Large intestine (tissue), 3 donors: ENCODE measurements at regions not wholly inside any gene's neighbourhood (a gene's known extent, or its start where the extent isn't known, plus 50 kb on each side); places are given as distances from the start of the nearest gene placed in this dataset.
"Not testable (repeated sequence)": the region's sequence is repeated elsewhere in the genome, so short reads cannot be mapped to it uniquely, and the experiment has no call there.

Experiments used
- DNase-seq, 2 donors: peaks; one replicate each; pipeline versions ENCODE4 v3.0.0 to v3.0.0-alpha.2; 2013
- H3K27ac ChIP-seq: one replicate; pipeline ENCODE4 v1.5.1; 2013; ENCODE audit warnings: low read length
- H3K27me3 ChIP-seq: 2 replicates; pipeline ENCODE4 v1.6.1; 2013; ENCODE audit warnings: low read length; ENCODE audit not compliant: control insufficient read depth, insufficient read depth
- H3K36me3 ChIP-seq: 2 replicates; pipeline ENCODE4 v1.6.1; 2013; ENCODE audit warnings: low read length; ENCODE audit not compliant: control insufficient read depth, insufficient read depth
- H3K4me1 ChIP-seq: one replicate; pipeline ENCODE4 v1.6.1; 2013; ENCODE audit warnings: low read length; ENCODE audit not compliant: control insufficient read depth, insufficient read depth
- H3K4me3 ChIP-seq: one replicate; pipeline ENCODE4 v1.5.1; 2013; ENCODE audit warnings: low read length
- H3K9me3 ChIP-seq: one replicate; pipeline ENCODE4 v1.6.1; 2013; ENCODE audit warnings: mild to moderate bottlenecking, low read depth, low read length, moderate library complexity; ENCODE audit not compliant: control insufficient read depth
- WGBS: methylation state at CpG from one replicate; pipeline ENCODE4 v1.1.5; 2013; ENCODE audit warnings: low lambda C conversion rate; ENCODE audit not compliant: insufficient coverage; 5-methylcytosine and 5-hydroxymethylcytosine counted together

DNA sequence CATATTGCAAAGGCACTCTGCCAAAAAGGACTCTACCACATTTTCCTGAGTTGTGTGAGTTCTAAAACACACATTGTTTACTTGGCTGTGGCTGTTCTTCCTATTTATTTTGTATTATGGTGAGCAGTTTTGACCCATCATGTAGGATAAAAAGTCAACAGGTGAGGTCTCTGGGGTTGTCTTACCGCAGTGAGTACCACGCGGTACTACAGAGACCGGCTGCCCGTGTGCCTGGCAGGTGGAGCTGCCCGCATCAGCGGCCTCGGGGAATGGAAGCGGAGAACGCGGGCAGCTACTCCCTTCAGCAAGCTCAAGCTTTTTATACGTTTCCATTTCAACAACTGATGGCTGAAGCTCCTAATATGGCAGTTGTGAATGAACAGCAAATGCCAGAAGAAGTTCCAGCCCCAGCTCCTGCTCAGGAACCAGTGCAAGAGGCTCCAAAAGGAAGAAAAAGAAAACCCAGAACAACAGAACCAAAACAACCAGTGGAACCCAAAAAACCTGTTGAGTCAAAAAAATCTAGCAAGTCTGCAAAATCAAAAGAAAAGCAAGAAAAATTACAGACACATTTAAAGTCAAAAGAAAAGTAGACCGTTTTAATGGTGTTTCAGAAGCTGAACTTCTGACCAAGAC lies 155.3 kb upstream of the RASSF8 start:
- not testable (repeated sequence) for H3K4me3 ChIP-seq, H3K4me1 ChIP-seq, DNase-seq, H3K9me3 ChIP-seq, H3K27ac ChIP-seq, H3K36me3 ChIP-seq, H3K27me3 ChIP-seq
- WGBS, result 80% methylated on average over 1 of the region's 13 CpGs

DNA sequence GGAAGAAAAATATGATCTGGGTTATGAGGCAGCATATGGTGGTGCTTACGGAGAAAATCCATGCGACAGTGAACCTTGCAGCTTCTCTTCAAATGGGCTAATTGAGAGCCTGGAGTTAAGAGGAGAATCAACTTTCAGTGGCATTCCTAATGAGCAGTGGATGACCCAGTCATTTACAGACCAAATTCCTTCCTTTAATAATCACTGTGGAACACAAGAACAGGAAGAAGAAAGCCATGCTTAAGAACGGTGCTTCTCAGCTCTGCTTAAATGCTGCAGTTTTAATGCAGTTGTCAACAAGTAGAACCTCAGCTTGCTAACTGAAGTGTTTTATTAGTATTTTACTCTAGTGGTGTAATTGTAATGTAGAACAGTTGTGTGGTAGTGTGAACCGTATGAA lies 154.2 kb upstream of the RASSF8 start:
- not testable (repeated sequence) for H3K27ac ChIP-seq, DNase-seq, H3K36me3 ChIP-seq, H3K4me3 ChIP-seq, H3K9me3 ChIP-seq, H3K4me1 ChIP-seq, H3K27me3 ChIP-seq
- WGBS, result no CpG with 5 or more reads among the region's 4 CpGs

DNA sequence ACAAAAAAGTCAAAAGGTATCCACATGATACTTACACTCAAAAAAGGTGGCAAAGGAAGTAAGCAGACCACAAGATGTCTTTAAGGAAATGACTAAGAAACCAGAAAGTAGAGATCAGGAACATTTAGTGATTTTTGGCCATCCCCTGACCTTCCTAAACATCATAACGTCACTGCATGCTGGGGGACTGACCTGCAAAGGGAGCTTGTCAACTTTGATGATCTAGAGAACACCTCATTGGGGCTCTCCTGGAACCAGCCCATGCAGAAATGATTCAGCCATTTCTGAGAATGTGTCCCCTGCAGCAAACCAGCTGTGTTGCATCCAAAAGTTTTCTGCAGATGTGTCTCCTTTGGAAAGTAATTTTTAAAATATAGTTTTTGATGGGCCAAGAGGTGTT lies 152.2 kb upstream of the RASSF8 start:
- no peak for DNase-seq
- WGBS, result no CpG with 5 or more reads among the region's 1 CpG
- Histone ChIP-seq H3K4me1 (no peaks in the 10 kb centered on the region), H3K4me3 (no peak overlapping the region), H3K9me3 (no peaks in the 10 kb centered on the region), H3K27me3 (no peaks in the 10 kb centered on the region), H3K27ac (no peak overlapping the region), H3K36me3 (no peaks in the 10 kb centered on the region)

DNA sequence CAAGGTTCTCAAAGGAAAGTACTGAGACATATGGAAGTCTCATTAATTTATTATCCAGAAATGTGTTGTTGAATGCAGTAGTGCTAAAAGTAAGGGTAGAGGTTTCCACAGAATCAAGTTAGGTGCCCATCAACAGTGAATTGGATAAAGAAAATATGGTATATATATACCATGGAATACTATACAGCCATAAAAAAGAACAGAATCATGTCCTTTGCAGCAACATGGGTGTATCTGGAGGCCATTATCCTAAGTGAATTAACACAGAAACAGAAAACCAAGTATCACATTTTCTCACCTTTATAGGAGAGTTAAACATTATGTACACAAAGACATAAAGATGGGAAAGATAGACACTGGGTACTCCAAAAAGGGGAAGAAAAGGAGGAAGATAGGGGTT lies 149.9 kb upstream of the RASSF8 start:
- Histone ChIP-seq H3K27me3 (no peaks in the 10 kb centered on the region), H3K4me3 (no peak overlapping the region), H3K27ac (no peak overlapping the region), H3K9me3 (no peaks in the 10 kb centered on the region), H3K4me1 (no peaks in the 10 kb centered on the region), H3K36me3 (no peaks in the 10 kb centered on the region)
- DNase-seq, result no peak

DNA sequence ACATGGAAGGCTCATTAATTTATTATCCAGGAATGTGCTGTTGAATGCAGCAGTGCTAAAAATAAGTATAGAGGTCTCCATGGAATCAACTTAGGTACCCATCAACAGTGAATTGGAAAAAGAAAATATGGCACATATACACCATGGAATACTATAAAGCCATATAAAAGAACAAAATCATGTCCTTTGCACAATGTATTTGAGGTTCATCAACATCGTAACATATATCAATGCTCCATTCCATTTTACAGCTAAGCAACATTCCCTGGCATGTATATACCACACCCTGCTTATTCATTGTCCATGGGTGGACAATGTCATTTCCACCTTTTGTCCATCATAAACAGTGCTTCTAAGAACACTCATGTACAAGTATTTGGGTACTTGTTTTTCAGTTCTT lies 147.8 kb upstream of the RASSF8 start:
- no peaks in the 10 kb centered on the region for H3K9me3 ChIP-seq
- WGBS, result no CpG with 5 or more reads among the region's 1 CpG
- H3K36me3 ChIP-seq, result no peaks in the 10 kb centered on the region
- H3K27me3 ChIP-seq, result no peaks in the 10 kb centered on the region
- no peak overlapping the region for H3K4me3 ChIP-seq
- H3K4me1 ChIP-seq, result no peaks in the 10 kb centered on the region
- no peak overlapping the region for H3K27ac ChIP-seq
- no peak for DNase-seq

DNA sequence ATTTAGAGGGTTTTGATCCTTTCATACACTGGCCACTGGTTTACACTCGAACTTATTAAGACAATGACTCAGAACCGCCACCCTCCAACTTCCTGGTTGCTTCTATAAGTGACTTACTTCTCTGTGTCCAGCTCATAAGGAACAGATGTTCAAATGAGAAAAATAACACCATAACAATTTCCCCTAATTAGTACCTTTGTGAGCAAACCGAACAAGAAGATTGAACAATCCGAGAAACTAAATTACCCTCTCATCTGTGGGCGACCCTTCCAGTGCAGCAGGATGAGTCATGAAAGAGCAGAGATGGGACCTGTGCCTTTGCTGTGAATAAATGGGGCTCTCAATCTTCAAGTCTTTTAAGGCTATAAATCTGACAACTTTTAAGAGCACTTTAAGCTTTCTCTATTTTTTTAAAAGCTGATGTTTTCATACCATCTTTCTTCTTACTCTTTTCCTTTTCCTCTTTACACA lies 146.8 kb upstream of the RASSF8 start:
- DNase-seq, result no peak

DNA sequence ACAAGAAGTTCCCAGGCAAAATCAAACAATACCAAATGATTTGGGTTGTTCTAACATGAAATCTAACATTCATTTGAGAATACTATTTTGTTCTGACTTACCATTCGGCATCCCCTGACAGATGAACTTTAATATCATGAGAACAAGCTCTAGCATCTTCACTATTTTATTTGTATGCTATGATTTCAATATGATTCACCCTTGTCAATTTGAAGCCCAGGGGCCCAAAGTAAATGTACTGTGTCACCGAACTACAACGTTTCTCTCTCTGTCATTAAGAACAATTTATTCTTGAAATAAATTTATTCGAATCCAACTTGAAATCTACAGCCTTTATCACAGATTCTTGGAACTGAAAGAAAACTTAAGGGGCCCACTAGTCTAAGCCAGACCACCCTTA lies 146.2 kb upstream of the RASSF8 start:
- 100% methylated on average over 2 of the region's 4 CpGs for WGBS
- no peak overlapping the region for H3K27ac ChIP-seq
- H3K9me3 ChIP-seq, result no peaks in the 10 kb centered on the region
- no peaks in the 10 kb centered on the region for H3K36me3 ChIP-seq
- no peak overlapping the region for H3K4me3 ChIP-seq
- DNase-seq, result no peak
- H3K4me1 ChIP-seq, result no peaks in the 10 kb centered on the region
- no peaks in the 10 kb centered on the region for H3K27me3 ChIP-seq

More for the DNA sequence above, 146.8 kb upstream of the RASSF8 start:
- Histone ChIP-seq H3K36me3 (no peaks in the 10 kb centered on the region), H3K9me3 (no peaks in the 10 kb centered on the region), H3K27me3 (no peaks in the 10 kb centered on the region), H3K4me3 (no peak overlapping the region), H3K27ac (no peak overlapping the region), H3K4me1 (no peaks in the 10 kb centered on the region)
- 81% methylated on average over 3 of the region's 5 CpGs for WGBS

DNA sequence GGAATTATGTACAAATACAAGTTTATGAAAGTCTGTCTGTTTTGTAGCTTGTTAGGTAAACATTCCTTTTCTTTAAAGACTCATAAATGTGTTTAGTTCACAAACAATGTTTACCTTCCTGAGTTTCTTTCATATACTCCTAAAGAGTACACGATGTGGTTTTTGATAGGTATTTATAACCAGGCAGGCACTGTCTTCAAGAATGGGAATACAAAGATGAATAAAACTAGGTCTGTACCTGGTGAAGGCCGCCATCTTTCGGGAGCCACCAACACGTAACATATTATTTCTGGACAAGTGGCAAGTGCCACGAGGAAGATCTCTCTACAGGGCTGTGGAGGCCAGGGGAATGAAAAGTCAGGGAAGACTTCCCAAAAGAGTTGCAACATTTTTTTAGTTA lies 144.6 kb upstream of the RASSF8 start:
- no peaks in the 10 kb centered on the region for H3K9me3 ChIP-seq
- 100% methylated on average over 3 of the region's 5 CpGs for WGBS
- DNase-seq, result no peak

DNA sequence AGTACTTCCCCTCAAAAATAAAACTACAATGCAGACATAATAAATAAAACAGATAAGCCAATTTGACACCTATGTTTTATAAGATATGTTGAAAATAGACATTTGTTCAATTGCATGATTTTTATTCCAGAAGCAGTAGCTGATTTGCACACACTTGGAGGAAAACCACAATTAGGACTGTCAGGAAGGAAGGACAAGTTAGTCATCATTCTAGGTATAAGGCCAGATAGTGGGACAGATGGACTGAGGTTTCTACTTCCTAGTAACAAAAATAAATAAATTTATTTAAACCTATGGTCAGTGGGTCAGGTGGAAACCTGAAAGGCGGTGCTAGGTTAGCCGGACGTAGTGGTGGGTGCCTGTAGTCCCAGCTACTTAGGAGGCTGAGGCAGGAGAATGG lies 141.8 kb upstream of the RASSF8 start:
- no peak overlapping the region for H3K27ac ChIP-seq
- H3K4me3 ChIP-seq, result no peak overlapping the region
- H3K9me3 ChIP-seq, result no peaks in the 10 kb centered on the region
- no CpG with 5 or more reads among the region's 3 CpGs for WGBS
- no peak for DNase-seq
- H3K36me3 ChIP-seq, result no peaks in the 10 kb centered on the region
- H3K4me1 ChIP-seq, result no peaks in the 10 kb centered on the region
- no peaks in the 10 kb centered on the region for H3K27me3 ChIP-seq

More for the DNA sequence above, 144.6 kb upstream of the RASSF8 start:
- no peak overlapping the region for H3K4me3 ChIP-seq
- H3K36me3 ChIP-seq, result no peaks in the 10 kb centered on the region
- H3K4me1 ChIP-seq, result no peaks in the 10 kb centered on the region
- H3K27ac ChIP-seq, result no peak overlapping the region
- H3K27me3 ChIP-seq, result no peaks in the 10 kb centered on the region

DNA sequence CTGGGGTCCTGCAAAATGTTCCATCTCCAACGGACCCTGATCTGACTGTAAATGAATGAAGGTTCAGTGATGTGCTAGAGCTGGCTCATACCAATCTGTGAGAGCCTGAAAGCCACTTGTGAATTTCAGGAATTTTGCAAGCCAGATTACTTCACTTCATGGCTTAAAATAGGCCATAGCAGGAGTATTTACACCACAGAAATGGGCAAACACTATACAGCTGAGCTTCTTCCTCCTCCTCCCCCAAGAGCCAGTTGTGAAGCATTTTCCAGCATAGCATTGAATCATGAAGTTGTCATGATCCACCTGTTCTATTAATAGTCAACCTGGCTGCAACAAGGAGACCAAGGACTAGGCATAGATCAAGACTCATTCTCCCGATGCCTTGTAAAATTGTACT lies 141.3 kb upstream of the RASSF8 start:
- WGBS, result no CpG with 5 or more reads among the region's 2 CpGs
- DNase-seq, result no peak
- H3K4me1 ChIP-seq, result no peaks in the 10 kb centered on the region
- no peaks in the 10 kb centered on the region for H3K27me3 ChIP-seq
- H3K9me3 ChIP-seq, result no peaks in the 10 kb centered on the region
- H3K27ac ChIP-seq, result no peak overlapping the region
- no peak overlapping the region for H3K4me3 ChIP-seq
- no peaks in the 10 kb centered on the region for H3K36me3 ChIP-seq

DNA sequence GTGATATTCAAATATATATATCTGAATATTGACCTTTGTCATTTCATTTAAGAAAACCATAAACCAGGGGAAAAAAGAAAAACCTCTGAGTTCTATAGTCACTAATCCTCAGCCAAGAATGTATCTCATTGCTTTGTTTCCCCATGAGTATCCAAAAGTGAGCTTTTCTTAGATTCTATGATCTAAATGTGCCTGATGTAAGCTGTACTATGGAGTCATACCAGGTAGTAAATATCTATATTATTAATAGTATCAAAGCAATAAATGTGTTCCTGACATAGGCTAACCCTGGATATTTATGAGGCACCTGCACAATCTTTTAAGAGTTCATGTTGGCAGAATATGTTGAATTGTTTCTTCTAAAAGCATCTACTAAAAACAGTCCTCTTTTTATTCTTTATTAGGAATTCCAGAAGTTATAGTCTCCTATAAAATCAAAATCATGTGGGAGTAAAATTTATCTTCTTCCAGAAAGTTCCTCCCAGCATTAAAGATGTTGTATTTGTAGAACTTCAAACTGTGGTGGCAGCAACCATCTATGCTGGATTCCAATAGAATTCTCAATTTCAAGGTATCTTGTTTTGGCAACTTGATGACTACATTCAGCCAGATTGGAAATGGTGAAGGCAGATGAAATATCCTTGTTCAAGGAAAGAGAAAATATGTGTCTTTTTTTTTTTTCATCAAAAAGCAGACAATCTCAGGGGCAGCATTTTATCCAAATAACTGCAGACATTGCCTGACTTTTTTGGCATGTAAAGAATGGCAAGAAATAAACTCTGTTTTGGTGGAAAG lies 139.7 kb upstream of the RASSF8 start:
- H3K27me3 ChIP-seq, result no peaks in the 10 kb centered on the region
- no peak overlapping the region for H3K27ac ChIP-seq
- no peaks in the 10 kb centered on the region for H3K36me3 ChIP-seq
- DNase-seq, result no peak
- no peaks in the 10 kb centered on the region for H3K9me3 ChIP-seq
- no peaks in the 10 kb centered on the region for H3K4me1 ChIP-seq
- H3K4me3 ChIP-seq, result no peak overlapping the region
